Bronchial epithelial cell (primary cell): ENCODE measurements at regions not wholly inside any gene's neighbourhood (a gene's known extent, or its start where the extent isn't known, plus 50 kb on each side); places are given as distances from the start of the nearest gene placed in this dataset.

Experiments
- DNase-seq: peaks from one replicate; pipeline ENCODE4 v3.0.0-alpha.2; 2010; ENCODE audit warnings: low read depth
- FAIRE-seq: peaks from 2 replicates; lab custom pipeline; 2011; peaks lifted over from hg19 to GRCh38; lab: Jason Lieb, UNC
- H3K27me3 ChIP-seq: 2 replicates; pipeline ENCODE4 v1.5.1; 2011; ENCODE audit warnings: low read length; ENCODE audit not compliant: control insufficient read depth, insufficient read depth
- H3K36me3 ChIP-seq: 2 replicates; pipeline ENCODE4 v1.5.1; 2011; ENCODE audit warnings: low read length; ENCODE audit not compliant: control insufficient read depth, insufficient read depth
- H3K4me3 ChIP-seq: 2 replicates; pipeline ENCODE4 v1.5.1; 2011; ENCODE audit warnings: mild to moderate bottlenecking, low read depth, low read length, control low read depth
- TF ChIP-seq, protein P1 (sequence below): IDR thresholded peaks from 2 replicates; pipeline ENCODE4 v1.5.1; 2011; ENCODE audit warnings: mild to moderate bottlenecking, moderate library complexity, low read length, control low read depth, inconsistent platforms; ENCODE audit not compliant: insufficient read depth, severe bottlenecking

DNA sequence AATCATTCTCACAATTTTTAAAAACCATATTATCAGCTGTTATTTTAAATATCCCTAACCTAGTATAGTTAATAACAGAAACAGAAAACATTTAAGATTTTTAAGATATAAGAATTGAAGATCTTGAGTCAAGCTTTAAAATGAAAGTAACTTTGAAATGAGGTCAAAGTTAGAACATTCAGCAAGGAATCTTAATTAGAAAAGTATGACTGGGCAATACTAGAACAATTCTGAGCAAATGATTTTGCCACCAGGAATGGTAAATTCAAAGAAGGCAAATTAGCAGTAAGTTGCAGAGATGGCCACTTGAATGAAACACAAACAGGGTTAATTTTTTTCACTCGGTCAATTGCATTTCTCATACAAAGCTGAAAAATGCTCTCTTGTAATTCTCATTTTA is 117.9 kb downstream of the NXNL2 start:
- no peak overlapping the region for H3K4me3 ChIP-seq
- DNase-seq (no peak), FAIRE-seq (no peak)
- TF ChIP-seq, protein P1, sequence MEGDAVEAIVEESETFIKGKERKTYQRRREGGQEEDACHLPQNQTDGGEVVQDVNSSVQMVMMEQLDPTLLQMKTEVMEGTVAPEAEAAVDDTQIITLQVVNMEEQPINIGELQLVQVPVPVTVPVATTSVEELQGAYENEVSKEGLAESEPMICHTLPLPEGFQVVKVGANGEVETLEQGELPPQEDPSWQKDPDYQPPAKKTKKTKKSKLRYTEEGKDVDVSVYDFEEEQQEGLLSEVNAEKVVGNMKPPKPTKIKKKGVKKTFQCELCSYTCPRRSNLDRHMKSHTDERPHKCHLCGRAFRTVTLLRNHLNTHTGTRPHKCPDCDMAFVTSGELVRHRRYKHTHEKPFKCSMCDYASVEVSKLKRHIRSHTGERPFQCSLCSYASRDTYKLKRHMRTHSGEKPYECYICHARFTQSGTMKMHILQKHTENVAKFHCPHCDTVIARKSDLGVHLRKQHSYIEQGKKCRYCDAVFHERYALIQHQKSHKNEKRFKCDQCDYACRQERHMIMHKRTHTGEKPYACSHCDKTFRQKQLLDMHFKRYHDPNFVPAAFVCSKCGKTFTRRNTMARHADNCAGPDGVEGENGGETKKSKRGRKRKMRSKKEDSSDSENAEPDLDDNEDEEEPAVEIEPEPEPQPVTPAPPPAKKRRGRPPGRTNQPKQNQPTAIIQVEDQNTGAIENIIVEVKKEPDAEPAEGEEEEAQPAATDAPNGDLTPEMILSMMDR: no peak
- no peaks in the 10 kb centered on the region for H3K36me3 ChIP-seq
- H3K27me3 ChIP-seq: no peaks in the 10 kb centered on the region

DNA sequence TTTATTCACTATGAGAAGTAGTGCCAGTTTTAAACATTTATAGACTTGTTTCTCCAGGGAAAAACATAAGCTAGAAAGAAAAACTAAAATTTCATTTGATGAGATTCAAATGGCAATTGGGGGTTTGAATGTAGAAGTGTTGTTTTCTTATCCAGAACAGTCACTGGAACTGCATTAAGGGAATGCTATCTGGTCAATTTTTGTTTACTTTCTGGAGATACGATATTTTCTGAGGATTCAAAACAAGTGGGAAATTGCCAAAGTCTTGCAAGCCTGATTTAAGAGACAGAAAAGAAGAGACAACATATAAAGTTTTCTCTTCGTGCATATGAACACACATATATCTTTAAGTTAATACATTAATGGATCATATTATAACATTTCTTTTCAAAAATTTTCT is 118.4 kb downstream of the NXNL2 start:
- FAIRE-seq (no peak), DNase-seq (no peak)
- H3K36me3 ChIP-seq: no peaks in the 10 kb centered on the region
- TF ChIP-seq, protein P1: no peak
- no peak overlapping the region for H3K4me3 ChIP-seq
- H3K27me3 ChIP-seq: no peaks in the 10 kb centered on the region

DNA sequence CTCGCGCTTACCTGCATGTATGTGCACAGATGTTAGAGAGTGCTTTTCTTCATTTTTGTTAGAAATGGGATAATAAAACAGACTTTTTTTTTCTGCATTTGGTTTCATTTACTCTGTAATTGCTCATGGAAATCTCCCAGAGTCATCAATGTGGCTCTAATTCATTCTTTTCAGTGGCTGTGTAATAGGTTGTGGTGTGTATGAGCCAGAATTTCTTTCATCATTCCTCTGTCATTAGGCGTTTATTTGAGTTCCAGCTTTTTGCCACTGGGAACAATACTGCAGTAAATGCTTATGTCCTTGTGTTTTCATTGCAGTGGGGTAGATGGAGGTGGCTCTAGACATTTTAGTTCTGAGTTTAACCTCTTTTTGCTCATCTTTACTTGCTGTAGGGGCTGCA is 118.9 kb downstream of the NXNL2 start:
- Histone ChIP-seq H3K36me3 (no peaks in the 10 kb centered on the region), H3K27me3 (no peaks in the 10 kb centered on the region), H3K4me3 (no peak overlapping the region)
- FAIRE-seq: no peak
- DNase-seq: peak; percentile 18
- TF ChIP-seq, protein P1: no peak

DNA sequence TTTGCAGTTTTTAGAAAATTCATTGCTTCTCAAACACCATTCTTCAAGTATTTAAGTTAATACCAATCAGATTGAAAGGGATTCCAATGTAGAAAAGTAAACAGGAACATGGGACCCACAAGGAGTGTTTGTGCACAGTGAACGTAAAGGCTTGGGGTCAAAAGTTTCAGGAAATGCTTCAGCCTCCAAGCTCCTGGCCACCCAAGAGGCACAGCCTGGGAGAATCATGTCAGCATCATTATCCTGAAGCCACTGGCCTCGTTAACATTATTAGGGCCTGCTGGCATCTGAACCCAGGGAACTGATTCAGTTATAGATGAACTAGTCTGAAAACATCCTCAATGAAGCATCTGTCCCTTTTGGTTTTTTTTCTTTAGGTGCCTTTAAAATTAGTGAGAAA is 122.9 kb downstream of the NXNL2 start:
- Histone ChIP-seq H3K27me3 (no peaks in the 10 kb centered on the region), H3K36me3 (no peaks in the 10 kb centered on the region), H3K4me3 (no peak overlapping the region)
- DNase-seq (no peak), FAIRE-seq (no peak)
- TF ChIP-seq, protein P1: no peak

DNA sequence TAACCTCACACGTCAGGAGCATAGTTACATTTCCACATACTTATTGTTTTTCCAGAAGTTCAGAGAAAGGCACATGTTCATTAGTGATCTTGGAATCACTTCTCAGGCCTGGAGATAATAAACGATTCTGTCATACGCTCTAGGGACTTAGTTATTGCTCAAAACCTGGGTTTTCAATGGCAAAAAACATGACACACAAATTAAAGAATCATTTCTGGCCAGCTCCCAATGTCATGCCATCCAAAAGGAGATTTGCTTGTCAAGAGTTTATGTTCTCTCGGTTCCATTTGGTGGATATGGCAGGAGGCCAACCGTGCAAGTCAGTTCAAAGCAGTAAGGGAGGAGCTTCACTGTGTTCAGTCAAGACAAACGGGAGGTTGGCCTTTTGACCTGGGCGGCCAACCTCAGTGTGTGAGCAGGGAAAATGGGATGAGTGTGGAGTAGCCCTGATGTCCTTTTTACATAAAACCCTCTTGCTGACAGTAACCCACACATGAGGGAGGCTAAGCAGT is 123.4 kb downstream of the NXNL2 start:
- Histone ChIP-seq H3K36me3 (no peaks in the 10 kb centered on the region), H3K4me3 (no peak overlapping the region), H3K27me3 (no peaks in the 10 kb centered on the region)
- peak; percentile 62 for DNase-seq
- FAIRE-seq: no peak
- TF ChIP-seq, protein P1: no peak

DNA sequence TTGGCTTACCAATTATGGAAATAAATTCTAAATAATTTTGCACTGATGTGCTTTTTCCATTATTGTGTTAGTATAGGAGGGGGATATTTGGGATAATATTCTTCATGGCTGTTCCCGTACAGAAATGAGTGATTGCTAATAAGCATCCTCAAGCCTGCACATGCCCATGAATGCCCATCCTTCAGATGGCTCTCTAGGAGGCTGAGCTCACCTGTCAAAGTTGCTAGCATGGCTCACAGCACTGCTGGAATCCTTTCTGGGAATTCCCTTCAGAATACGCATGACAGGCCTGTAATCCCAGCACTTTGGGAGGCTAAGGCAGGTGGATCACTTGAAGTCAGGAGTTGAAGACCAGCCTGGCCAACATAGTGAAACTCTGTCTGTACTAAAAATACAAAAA is 124.1 kb downstream of the NXNL2 start:
- FAIRE-seq: no peak
- peak; percentile 90 for DNase-seq
- H3K27me3 ChIP-seq: no peaks in the 10 kb centered on the region
- H3K4me3 ChIP-seq: no peak overlapping the region
- no peaks in the 10 kb centered on the region for H3K36me3 ChIP-seq
- TF ChIP-seq, protein P1: no peak
